ENCODE measurements at regions not wholly inside any gene's neighbourhood (a gene's known extent, or its start where the extent isn't known, plus 50 kb on each side); places are given as distances from the start of the nearest gene placed in this dataset.

DNA sequence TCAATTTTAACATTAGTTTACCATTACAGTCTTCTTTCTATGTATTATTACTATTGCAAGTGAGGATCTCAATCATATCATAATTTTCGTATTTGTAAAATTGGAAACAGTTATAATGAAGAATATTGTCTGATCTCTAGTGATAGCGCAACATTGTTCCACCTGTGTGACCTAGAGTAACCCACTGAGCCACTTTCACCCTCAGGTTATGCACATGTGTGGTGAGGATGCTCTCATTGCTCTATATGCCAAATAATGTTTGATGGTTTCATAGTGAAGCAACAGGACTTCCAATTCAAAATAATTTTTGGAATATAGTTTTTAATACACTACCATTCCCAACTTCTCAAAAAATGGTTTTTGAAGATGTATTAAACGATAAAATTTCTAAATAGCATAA, 603.1 kb upstream of the MAN1A1 start:
- in situ Hi-C loops (cut with MboI) = no loop called here

More for the DNA sequence above, 603.1 kb upstream of the MAN1A1 start:
- ChIA-PET POLR2A (no interaction called here), CTCF (ENCODE audit: low intra/inter-chr PET ratio) (no interaction called here)
- no peaks in the 10 kb centered on the region for H3K9me1 ChIP-seq (ENCODE audit: control insufficient read depth, insufficient read depth, low read length)
- H3K4me1 ChIP-seq (replicated peaks in 1 of 2; ENCODE audit: control insufficient read depth in 2 of 2, insufficient read depth in 2 of 2, low read length in 2 of 2) = no peaks in the 10 kb centered on the region
- no peaks in the 10 kb centered on the region for H3K79me2 ChIP-seq (ENCODE audit: control insufficient read depth, insufficient read depth, low read length)
- intact Hi-C loops (cut with micrococcal nuclease) = no loop called here
- H3K4me3 ChIP-seq = no peak overlapping the region
- H3K4me2 ChIP-seq (ENCODE audit: insufficient read depth, low read length) = no peak overlapping the region
- H3K27me3 ChIP-seq (ENCODE audit: control insufficient read depth in 2 of 2, insufficient read depth in 2 of 2, low read length in 2 of 2) = no peaks in the 10 kb centered on the region
- no TSS peak for BruUV-seq (replicated peaks)
- DNase-seq (ENCODE audit: extremely low read depth in 1 of 4, low spot score in 3 of 4) (no peak), ATAC-seq (no peak), FAIRE-seq (no peak)
- H3K36me3 ChIP-seq (ENCODE audit: control insufficient read depth, insufficient read depth, low read length) = no peaks in the 10 kb centered on the region
- H3K9ac ChIP-seq (ENCODE audit: insufficient read depth in 1 of 2, low read depth in 2 of 2, low read length in 2 of 2) = no peak overlapping the region
- no peak overlapping the region for H2AFZ ChIP-seq (ENCODE audit: low read depth, low read length)
- H3K27ac ChIP-seq (ENCODE audit: extremely low read depth, low read depth, low read length) = no peak overlapping the region
- no peaks in the 10 kb centered on the region for H3K9me3 ChIP-seq (replicated peaks; ENCODE audit: control insufficient read depth, insufficient read depth, low read depth, low read length)
- H4K20me1 ChIP-seq (replicated peaks; ENCODE audit: control insufficient read depth, insufficient read depth, low read length) = no peaks in the 10 kb centered on the region
- TF ChIP-seq, protein P1, sequence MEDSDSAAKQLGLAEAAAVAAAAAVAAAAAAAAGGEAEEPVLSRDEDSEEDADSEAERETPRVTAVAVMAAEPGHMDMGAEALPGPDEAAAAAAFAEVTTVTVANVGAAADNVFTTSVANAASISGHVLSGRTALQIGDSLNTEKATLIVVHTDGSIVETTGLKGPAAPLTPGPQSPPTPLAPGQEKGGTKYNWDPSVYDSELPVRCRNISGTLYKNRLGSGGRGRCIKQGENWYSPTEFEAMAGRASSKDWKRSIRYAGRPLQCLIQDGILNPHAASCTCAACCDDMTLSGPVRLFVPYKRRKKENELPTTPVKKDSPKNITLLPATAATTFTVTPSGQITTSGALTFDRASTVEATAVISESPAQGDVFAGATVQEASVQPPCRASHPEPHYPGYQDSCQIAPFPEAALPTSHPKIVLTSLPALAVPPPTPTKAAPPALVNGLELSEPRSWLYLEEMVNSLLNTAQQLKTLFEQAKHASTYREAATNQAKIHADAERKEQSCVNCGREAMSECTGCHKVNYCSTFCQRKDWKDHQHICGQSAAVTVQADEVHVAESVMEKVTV (CRISPR knock-in tag; IDR thresholded peaks at IDR 0.05) = no peak
- TF ChIP-seq TEAD1 (CRISPR knock-in tag; IDR thresholded peaks at IDR 0.05) (no peak), RBM14 (IDR thresholded peaks at IDR 0.05; ENCODE audit: borderline replicate concordance, insufficient read depth, low read depth, low read length) (no peak), ZNF699 (CRISPR knock-in tag; IDR thresholded peaks at IDR 0.05; ENCODE audit: insufficient replicate concordance) (no peak), ZNF316 (IDR thresholded peaks at IDR 0.05) (no peak), ZNF444 (CRISPR knock-in tag; IDR thresholded peaks at IDR 0.05) (no peak), XRCC5 (IDR thresholded peaks at IDR 0.05; ENCODE audit: low read depth, low read length) (no peak), SMARCA5 (IDR thresholded peaks at IDR 0.05) (no peak), ZNF644 (tag; IDR thresholded peaks at IDR 0.05; ENCODE audit: low read depth) (no peak), HMGN3 (IDR thresholded peaks at IDR 0.05; ENCODE audit: borderline replicate concordance, extremely low read depth, insufficient read length, low read depth, low read length) (no peak), PRMT5 (CRISPR knock-in tag; IDR thresholded peaks at IDR 0.05) (no peak), JUND (IDR thresholded peaks at IDR 0.05; ENCODE audit: borderline replicate concordance, low read depth, low read length) (no peak), JUND (tag; IDR thresholded peaks at IDR 0.05; ENCODE audit: borderline replicate concordance, low read depth, low read length) (no peak), ILF3 (IDR thresholded peaks at IDR 0.05; ENCODE audit: borderline replicate concordance) (no peak), ZEB2 (IDR thresholded peaks at IDR 0.05) (no peak), SAFB2 (IDR thresholded peaks at IDR 0.05; ENCODE audit: borderline replicate concordance, low read depth, low read length, severe bottlenecking) (no peak), ZSCAN32 (CRISPR knock-in tag; IDR thresholded peaks at IDR 0.05) (no peak), KLF1 (tag; IDR thresholded peaks at IDR 0.05) (no peak), GATAD2A (IDR thresholded peaks at IDR 0.05) (no peak), CEBPG (CRISPR knock-in tag; IDR thresholded peaks at IDR 0.05) (no peak), CEBPG (tag; conservative IDR thresholded peaks at IDR 0.05 in 1 of 2, IDR thresholded peaks at IDR 0.05 in 1 of 2) (no peak)
- TF ChIP-seq, protein P2, sequence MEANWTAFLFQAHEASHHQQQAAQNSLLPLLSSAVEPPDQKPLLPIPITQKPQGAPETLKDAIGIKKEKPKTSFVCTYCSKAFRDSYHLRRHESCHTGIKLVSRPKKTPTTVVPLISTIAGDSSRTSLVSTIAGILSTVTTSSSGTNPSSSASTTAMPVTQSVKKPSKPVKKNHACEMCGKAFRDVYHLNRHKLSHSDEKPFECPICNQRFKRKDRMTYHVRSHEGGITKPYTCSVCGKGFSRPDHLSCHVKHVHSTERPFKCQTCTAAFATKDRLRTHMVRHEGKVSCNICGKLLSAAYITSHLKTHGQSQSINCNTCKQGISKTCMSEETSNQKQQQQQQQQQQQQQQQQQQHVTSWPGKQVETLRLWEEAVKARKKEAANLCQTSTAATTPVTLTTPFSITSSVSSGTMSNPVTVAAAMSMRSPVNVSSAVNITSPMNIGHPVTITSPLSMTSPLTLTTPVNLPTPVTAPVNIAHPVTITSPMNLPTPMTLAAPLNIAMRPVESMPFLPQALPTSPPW (CRISPR knock-in tag; IDR thresholded peaks at IDR 0.05) = no peak
- WGBS (ENCODE audit: insufficient coverage, low coverage, missing lambda C conversion rate) = 4% methylated on average over 3 of the region's 3 CpGs
